ENCODE measurements at regions not wholly inside any gene's neighbourhood (a gene's known extent, or its start where the extent isn't known, plus 50 kb on each side); places are given as distances from the start of the nearest gene placed in this dataset.

DNA sequence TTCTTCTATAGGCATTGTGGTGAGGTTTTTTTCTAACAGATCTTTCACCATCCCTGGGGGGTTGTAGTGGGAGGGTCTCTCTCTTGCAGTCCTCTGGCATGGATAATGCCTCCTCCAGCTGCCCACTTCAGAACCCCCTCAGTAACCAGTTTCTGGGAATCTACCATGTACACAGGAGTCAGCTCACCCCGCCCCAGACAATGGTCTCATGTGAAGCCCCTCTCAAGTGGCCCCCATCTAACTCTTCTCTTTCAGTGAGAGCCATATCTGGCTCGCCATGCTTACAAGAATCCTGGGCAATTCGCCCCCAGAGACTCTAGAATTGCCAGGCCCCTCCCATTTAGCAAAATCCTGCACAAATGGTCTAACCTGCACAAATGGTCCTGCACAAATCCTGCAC, 144.4 kb upstream of the FSTL4 start:
- TF ChIP-seq, protein P1, sequence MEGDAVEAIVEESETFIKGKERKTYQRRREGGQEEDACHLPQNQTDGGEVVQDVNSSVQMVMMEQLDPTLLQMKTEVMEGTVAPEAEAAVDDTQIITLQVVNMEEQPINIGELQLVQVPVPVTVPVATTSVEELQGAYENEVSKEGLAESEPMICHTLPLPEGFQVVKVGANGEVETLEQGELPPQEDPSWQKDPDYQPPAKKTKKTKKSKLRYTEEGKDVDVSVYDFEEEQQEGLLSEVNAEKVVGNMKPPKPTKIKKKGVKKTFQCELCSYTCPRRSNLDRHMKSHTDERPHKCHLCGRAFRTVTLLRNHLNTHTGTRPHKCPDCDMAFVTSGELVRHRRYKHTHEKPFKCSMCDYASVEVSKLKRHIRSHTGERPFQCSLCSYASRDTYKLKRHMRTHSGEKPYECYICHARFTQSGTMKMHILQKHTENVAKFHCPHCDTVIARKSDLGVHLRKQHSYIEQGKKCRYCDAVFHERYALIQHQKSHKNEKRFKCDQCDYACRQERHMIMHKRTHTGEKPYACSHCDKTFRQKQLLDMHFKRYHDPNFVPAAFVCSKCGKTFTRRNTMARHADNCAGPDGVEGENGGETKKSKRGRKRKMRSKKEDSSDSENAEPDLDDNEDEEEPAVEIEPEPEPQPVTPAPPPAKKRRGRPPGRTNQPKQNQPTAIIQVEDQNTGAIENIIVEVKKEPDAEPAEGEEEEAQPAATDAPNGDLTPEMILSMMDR (conservative IDR thresholded peaks at IDR 0.05; ENCODE audit: low read length), result no peak
- no peak for TF ChIP-seq EZH2phosphoT487 (IDR thresholded peaks at IDR 0.05; ENCODE audit: borderline replicate concordance)
